ENCODE measurements at regions not wholly inside any gene's neighbourhood (a gene's known extent, or its start where the extent isn't known, plus 50 kb on each side); places are given as distances from the start of the nearest gene placed in this dataset.

DNA sequence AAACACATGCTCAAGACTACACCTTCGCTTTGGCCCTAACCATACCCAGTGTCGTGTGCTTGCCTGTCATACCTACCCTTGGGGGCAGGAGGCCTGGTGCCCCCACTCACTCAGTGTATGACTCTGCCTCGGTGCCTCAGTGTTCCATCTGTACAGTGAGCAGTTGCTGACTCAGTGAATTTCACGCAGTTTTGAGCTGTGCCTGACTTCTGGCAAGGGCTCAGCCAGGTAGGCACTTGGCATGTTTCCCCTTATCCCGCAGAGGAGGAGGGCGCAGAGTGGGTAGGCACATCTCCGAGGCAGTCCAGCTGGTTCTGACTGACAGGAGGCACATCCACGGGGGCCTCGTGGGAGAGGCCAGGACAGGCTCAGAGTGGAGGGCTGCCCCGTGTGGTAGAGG lies 148.9 kb upstream of the CIBAR2 start:
- peak; percentile 63 to 65 for DNase-seq
- 47 to 55% methylated on average over 9 to 10 of the region's 10 CpGs for WGBS, 2 donors
- intact Hi-C loops (cut with DNase I) = no loop called here

DNA sequence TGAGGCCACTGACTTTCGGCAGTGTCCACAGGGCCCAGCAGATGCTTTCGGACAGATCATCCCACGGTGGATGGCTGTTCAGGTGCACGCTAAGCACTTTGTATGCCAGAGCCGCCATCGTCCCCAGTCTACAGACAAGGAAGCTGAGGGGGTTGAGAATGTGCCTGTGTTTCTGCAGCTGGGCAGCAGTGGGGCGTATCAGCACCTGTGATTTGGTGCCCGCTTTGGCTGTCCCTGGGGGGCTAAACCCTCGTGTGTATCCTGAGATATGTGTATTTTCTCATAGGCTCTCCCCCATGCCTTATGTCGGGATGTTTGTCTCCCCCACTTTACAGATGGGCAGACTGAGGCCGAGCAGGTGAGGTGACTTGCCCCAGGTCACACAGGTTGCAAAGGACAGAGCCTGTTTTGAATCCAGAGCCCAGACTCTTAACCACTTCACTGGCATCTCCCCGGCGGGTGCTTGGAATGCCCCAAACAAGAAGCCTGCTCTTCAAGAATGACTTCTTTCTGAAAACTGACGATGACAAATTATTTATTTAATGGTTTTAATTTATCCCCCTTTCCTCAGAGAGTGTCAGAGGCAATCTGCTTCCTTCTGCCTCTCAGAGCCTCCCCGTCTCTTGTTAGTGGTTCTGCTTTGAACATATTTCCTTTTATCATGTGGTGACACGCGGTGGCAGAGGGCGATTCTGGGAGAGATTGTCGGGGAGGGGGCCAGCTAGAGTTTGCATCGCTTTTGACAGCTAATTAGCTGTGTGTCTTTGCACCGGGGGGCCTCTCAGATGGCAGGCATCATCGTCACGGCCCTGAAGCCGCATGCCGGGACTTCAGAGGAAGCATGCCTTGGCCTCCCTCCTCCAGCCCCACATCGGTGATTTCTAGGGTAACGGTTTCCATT lies 149.6 kb upstream of the CIBAR2 start:
- no peak overlapping the region for H3K27ac ChIP-seq
- H3K9me3 ChIP-seq = no peaks in the 10 kb centered on the region
- intact Hi-C loops (cut with DNase I) = no loop called here
- no peaks in the 10 kb centered on the region for H3K27me3 ChIP-seq
- DNase-seq = no peak
- H3K36me3 ChIP-seq = no peaks in the 10 kb centered on the region
- WGBS, 2 donors = 86 to 91% methylated on average over 25 to 26 of the region's 27 CpGs
- no peak for TF ChIP-seq POLR2A (IDR thresholded peaks at IDR 0.05)
- TF ChIP-seq, protein P1, sequence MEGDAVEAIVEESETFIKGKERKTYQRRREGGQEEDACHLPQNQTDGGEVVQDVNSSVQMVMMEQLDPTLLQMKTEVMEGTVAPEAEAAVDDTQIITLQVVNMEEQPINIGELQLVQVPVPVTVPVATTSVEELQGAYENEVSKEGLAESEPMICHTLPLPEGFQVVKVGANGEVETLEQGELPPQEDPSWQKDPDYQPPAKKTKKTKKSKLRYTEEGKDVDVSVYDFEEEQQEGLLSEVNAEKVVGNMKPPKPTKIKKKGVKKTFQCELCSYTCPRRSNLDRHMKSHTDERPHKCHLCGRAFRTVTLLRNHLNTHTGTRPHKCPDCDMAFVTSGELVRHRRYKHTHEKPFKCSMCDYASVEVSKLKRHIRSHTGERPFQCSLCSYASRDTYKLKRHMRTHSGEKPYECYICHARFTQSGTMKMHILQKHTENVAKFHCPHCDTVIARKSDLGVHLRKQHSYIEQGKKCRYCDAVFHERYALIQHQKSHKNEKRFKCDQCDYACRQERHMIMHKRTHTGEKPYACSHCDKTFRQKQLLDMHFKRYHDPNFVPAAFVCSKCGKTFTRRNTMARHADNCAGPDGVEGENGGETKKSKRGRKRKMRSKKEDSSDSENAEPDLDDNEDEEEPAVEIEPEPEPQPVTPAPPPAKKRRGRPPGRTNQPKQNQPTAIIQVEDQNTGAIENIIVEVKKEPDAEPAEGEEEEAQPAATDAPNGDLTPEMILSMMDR (IDR thresholded peaks at IDR 0.05) = no peak
- no peak overlapping the region for H3K4me3 ChIP-seq (replicated peaks in 1 of 3)
- H3K4me1 ChIP-seq = peaks cover 7 to 11% of the 10 kb centered on the region in 2 donors

More for the DNA sequence above, 148.9 kb upstream of the CIBAR2 start:
- no peaks in the 10 kb centered on the region for H3K27me3 ChIP-seq
- no peak overlapping the region for H3K4me3 ChIP-seq (replicated peaks in 1 of 3)
- peaks cover 7 to 11% of the 10 kb centered on the region in 2 donors for H3K4me1 ChIP-seq
- no peaks in the 10 kb centered on the region for H3K9me3 ChIP-seq
- H3K36me3 ChIP-seq = no peaks in the 10 kb centered on the region
- H3K27ac ChIP-seq = no peak overlapping the region
- TF ChIP-seq POLR2A (IDR thresholded peaks at IDR 0.05) = no peak
- TF ChIP-seq, protein P1 (IDR thresholded peaks at IDR 0.05) = no peak

DNA sequence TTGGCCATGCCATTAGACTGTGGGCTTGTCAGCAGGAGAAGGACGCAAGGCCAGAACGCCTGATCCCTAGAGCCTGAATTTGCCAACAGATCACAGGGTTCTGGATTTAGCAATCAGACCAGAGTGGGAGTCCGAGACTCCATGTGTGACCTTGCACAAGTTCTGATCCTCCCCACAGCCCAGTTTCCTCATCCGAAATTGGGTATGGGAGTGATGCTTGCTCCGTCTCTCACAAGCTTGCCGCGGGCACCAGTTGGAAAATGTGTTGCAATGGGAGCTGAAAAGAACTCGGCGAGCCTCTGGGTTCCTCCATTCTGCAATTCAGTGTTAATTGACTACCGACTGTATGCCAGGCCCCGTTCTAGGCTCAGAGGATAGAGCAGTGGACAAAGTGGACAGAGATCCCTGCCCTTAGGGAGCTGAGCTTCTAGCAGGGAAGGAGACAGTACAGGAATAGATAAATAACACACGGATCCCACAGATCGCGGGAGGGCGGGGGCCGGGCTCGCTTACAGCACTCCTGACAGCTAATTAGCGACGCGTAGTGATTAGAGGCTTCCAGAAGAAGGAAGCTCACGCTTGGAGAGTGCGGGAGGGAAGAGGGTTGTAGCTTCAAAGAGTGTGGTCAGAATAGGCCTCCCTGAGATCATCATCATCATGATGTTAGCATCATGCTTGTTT lies 150.4 kb upstream of the CIBAR2 start:
- 88 to 94% methylated on average over 22 of the region's 22 CpGs for WGBS, 2 donors
- Histone ChIP-seq H3K36me3 (no peaks in the 10 kb centered on the region), H3K9me3 (no peaks in the 10 kb centered on the region), H3K27ac (no peak overlapping the region), H3K4me3 (replicated peaks in 1 of 3) (no peak overlapping the region), H3K27me3 (no peaks in the 10 kb centered on the region), H3K4me1 (peaks cover 7 to 11% of the 10 kb centered on the region in 2 donors)
- intact Hi-C loops (cut with DNase I) = no loop called here
- no peak for TF ChIP-seq POLR2A (IDR thresholded peaks at IDR 0.05)
- TF ChIP-seq, protein P1 (IDR thresholded peaks at IDR 0.05) = no peak
- DNase-seq = no peak

DNA sequence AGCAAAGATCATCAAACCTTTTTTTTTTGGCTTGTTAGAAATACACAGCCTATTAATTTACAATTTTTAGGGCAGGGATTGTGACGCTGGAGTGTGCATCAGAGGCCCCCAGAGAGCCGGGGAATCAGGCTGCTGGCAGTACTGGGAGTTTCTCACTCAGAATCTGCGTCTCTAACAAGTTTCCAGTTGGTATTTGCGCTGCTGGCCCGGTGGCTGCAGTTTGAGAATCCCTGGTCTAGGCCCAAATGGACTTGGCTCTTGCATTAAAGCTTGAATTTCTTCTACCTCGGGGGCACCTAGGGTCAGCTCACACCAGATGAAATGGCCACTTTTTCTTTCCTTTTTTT lies 150.9 kb upstream of the CIBAR2 start:
- H3K9me3 ChIP-seq = no peaks in the 10 kb centered on the region
- peaks cover 7 to 11% of the 10 kb centered on the region in 2 donors for H3K4me1 ChIP-seq
- no peak for TF ChIP-seq POLR2A (IDR thresholded peaks at IDR 0.05)
- TF ChIP-seq, protein P1 (IDR thresholded peaks at IDR 0.05) = no peak
- H3K36me3 ChIP-seq = no peaks in the 10 kb centered on the region
- no peak overlapping the region for H3K4me3 ChIP-seq (replicated peaks in 1 of 3)
- no peaks in the 10 kb centered on the region for H3K27me3 ChIP-seq
- no peak overlapping the region for H3K27ac ChIP-seq
- intact Hi-C loops (cut with DNase I) = no loop called here
- DNase-seq = no peak
- WGBS, 2 donors = 85 to 91% methylated on average over 6 of the region's 6 CpGs

DNA sequence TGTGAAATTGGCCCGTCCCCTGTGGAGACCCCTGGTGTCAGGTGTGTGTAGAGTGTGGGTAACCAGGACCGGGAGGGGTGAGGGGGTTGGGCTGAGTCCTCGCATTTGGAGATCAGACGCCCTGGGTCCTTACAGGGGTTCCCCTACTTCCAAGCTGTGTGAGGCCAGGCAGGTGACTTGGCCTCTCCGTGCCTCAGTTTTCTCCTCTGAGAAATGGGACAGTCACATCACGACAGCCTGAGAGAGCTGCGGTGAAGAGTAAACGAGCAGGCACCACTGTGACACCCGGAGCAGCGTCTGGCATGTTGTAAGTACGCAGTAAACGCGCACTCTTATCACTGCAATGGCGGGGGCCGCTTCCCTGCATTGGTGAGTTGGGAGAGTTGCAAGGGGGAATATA lies 152.5 kb upstream of the CIBAR2 start:
- TF ChIP-seq, protein P1 (IDR thresholded peaks at IDR 0.05) = no peak
- TF ChIP-seq POLR2A (IDR thresholded peaks at IDR 0.05) = no peak
- Histone ChIP-seq H3K4me3 (replicated peaks in 1 of 3) (no peak overlapping the region), H3K36me3 (no peaks in the 10 kb centered on the region), H3K4me1 (peaks cover 7 to 11% of the 10 kb centered on the region in 2 donors), H3K9me3 (no peaks in the 10 kb centered on the region), H3K27ac (no peak overlapping the region), H3K27me3 (no peaks in the 10 kb centered on the region)
- intact Hi-C loops (cut with DNase I) = no loop called here
- no peak for DNase-seq
- 88 to 97% methylated on average over 15 of the region's 15 CpGs for WGBS, 2 donors

Data from thyroid gland (tissue), 4 donors.